NCI-H2107 treated with DMSO at 0.1 percent for 48 hours (cell line): ENCODE measurements at regions not wholly inside any gene's neighbourhood (a gene's known extent, or its start where the extent isn't known, plus 50 kb on each side); places are given as distances from the start of the nearest gene placed in this dataset.

Experiments
- DNase-seq: peaks from one replicate; lab custom pipeline; 2025; ENCODE audit not compliant: unreplicated experiment; lab: John Stamatoyannopoulos, UW

- DNase-seq, result no peak
Measured at GRCh38 chr16:51924744-51925143, 622.2 kb downstream of the TOX3 start.

- no peak for DNase-seq
Measured at GRCh38 chr16:51922476-51922875, 624.5 kb downstream of the TOX3 start.

GRCh38 chr16:51919736-51920135, 627.2 kb downstream of the TOX3 start:
- no peak for DNase-seq

DNA sequence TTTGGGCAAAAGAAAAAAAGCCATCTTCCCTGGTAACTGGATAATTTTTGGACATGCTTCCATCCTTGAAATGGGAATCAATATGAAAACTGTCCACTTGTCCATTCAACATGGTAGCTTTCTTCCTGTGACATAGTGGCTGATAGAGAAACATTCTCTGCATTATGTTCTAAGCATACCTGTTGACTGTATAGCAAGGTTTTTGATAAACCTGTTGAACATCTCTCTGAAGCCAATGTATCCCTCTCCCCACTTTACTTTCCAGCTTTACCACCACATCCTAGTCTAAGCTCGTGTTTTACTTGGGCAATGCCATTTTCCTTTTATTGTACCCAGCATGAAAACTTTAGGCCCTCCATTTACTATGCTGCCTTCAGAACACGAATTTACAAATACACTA, 630.1 kb downstream of the TOX3 start:
- DNase-seq, result no peak

GRCh38 chr16:51916231-51916630, 630.7 kb downstream of the TOX3 start:
- no peak for DNase-seq

- DNase-seq, result no peak
Measured at GRCh38 chr16:51907680-51908079, 639.3 kb downstream of the TOX3 start.

- no peak for DNase-seq
Measured at GRCh38 chr16:51900221-51900780, 646.6 kb downstream of the TOX3 start.

GRCh38 chr16:51898872-51899271, 648.1 kb downstream of the TOX3 start:
- no peak for DNase-seq

- no peak for DNase-seq
Measured at GRCh38 chr16:51896013-51896412, 650.9 kb downstream of the TOX3 start.

- no peak for DNase-seq
Measured at GRCh38 chr16:51892293-51893007, 654.5 kb downstream of the TOX3 start.

DNA sequence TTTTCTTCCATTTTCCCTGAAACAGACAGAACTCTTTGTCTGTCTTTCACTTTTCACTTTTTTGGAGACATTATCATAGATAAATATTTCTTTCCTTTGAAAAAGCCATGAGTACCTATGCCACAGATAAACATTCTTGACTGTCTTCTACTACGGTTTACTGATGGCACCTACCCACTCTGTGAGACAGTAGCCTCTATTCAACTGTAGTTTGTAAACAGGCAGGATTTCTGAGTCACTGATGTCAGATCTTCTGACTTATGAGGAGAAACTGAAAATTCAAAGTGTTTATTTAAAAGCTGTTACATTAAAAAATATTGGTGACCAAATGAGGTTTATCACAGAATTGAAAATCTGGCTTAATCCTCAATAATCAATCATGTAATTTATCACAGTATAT, 658.4 kb downstream of the TOX3 start:
- no peak for DNase-seq

GRCh38 chr16:51888016-51888415, 658.9 kb downstream of the TOX3 start:
- DNase-seq, result no peak

GRCh38 chr16:51886456-51886855, 660.5 kb downstream of the TOX3 start:
- DNase-seq, result no peak

DNA sequence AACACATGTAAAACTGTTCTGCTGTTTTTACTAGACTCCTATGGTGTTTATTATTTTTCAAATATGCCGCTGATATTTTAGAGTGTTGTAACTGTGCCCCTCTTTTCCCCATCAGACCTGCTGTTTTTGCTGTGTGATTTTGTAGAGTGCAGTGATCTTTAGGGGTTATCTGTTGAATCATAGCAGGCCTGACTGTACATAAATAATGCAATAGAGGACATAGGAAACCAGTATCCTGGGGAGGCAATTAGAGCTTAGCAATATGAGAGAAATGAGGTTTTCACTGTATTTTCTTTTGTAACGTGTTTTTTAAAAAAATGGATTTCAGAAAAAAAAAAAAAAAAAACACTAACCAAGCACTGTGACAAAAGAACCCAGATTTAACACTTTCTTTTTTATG, 662.2 kb downstream of the TOX3 start:
- DNase-seq, result no peak

- no peak for DNase-seq
Measured at GRCh38 chr16:51881731-51882130, 665.2 kb downstream of the TOX3 start.

- no peak for DNase-seq
Measured at GRCh38 chr16:51880776-51881175, 666.2 kb downstream of the TOX3 start.

DNA sequence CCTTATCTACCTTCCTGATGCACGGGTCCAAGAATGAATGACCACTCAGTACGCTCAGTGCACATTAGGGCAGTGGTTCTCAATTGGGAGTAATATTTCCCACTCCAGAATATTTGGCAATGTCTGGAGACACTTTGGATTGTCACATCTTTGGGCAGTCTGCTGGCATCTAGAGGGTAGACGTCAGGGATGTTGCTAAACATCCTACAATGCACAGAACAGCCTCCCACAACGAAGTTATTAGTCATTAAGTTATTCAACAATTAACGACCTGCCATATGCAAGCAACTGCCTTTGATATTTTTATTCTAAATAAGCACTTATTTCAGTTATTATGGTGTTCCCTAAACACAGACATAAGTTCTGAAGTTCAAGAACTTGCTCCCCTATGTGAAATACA, 669.3 kb downstream of the TOX3 start:
- no peak for DNase-seq

- DNase-seq, result no peak
Measured at GRCh38 chr16:51876934-51877333, 670.0 kb downstream of the TOX3 start.

DNA sequence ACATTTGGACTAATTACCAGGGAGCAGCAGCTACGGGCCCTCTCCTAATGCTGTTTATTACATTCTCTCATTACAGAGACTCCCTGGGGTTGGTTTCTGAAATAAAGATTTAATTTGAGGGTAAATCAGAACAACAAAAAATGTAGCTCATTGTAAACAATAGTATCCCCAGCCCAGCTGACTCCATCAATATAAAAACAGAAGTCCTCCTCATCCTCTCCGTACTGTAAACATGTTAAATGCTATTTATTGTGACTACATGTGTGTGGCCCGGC, 670.4 kb downstream of the TOX3 start:
- no peak for DNase-seq

GRCh38 chr16:51875834-51876600, 670.9 kb downstream of the TOX3 start:
- no peak for DNase-seq

GRCh38 chr16:51872524-51872923, 674.4 kb downstream of the TOX3 start:
- no peak for DNase-seq

GRCh38 chr16:51870296-51870854, 676.6 kb downstream of the TOX3 start:
- DNase-seq, result no peak
